HUES48 (cell line): ENCODE measurements at regions not wholly inside any gene's neighbourhood (a gene's known extent, or its start where the extent isn't known, plus 50 kb on each side); places are given as distances from the start of the nearest gene placed in this dataset.
A peak's percentile ranks its signal among the peaks of the same experiment; 100 is the strongest.

Experiments used
- H3K27ac ChIP-seq: one replicate; pipeline ENCODE4 v1.7.0; 2013; ENCODE audit warnings: low read depth, low read length, inconsistent platforms
- H3K27me3 ChIP-seq: 2 replicates; pipeline ENCODE4 v1.6.1; 2013; ENCODE audit warnings: mild to moderate bottlenecking, low read length; ENCODE audit not compliant: control insufficient read depth, insufficient read depth
- H3K36me3 ChIP-seq: 2 replicates; pipeline ENCODE4 v1.6.1; 2013; ENCODE audit warnings: low read length; ENCODE audit not compliant: control insufficient read depth, insufficient read depth
- H3K4me1 ChIP-seq: 2 replicates; pipeline ENCODE4 v1.6.1; 2013; ENCODE audit warnings: mild to moderate bottlenecking, low read length; ENCODE audit not compliant: control insufficient read depth, insufficient read depth
- H3K4me3 ChIP-seq: 2 replicates; pipeline ENCODE4 v1.5.1; 2013; ENCODE audit warnings: mild to moderate bottlenecking, low read depth, low read length
- H3K9ac ChIP-seq: 2 replicates; pipeline ENCODE4 v1.6.1; 2013; ENCODE audit warnings: mild to moderate bottlenecking, low read depth, low read length, moderate library complexity
- H3K9me3 ChIP-seq: 2 replicates; pipeline ENCODE4 v1.6.1; 2013; ENCODE audit warnings: low read length; ENCODE audit not compliant: control insufficient read depth, insufficient read depth

DNA sequence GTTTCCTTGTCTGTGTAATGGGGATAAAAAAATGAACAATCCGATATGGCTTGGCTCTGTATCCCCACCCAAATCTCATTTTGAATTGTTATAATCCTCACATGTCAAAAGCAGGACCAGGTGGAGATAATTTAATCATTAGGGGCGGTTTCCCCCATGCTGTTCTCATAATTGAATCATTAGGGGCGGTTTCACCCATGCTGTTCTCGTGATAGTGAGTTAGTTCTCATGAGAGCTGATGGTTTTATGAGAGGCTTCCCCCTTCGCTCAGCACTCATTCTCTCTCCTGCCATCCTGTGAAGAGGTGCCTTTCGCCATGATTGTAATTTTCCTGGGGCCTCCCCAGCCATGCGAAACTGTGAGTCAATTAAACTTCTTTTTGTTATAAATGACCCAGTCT lies 633.5 kb downstream of the RAPGEF2 start:
- H3K9ac ChIP-seq = no peak overlapping the region
- H3K36me3 ChIP-seq = no peaks in the 10 kb centered on the region
- H3K4me1 ChIP-seq = peaks cover 15% of the 10 kb centered on the region
- H3K4me3 ChIP-seq = no peak overlapping the region
- peak overlapping the region; percentile 4 for H3K27ac ChIP-seq
- H3K27me3 ChIP-seq = no peaks in the 10 kb centered on the region
- H3K9me3 ChIP-seq = no peaks in the 10 kb centered on the region

DNA sequence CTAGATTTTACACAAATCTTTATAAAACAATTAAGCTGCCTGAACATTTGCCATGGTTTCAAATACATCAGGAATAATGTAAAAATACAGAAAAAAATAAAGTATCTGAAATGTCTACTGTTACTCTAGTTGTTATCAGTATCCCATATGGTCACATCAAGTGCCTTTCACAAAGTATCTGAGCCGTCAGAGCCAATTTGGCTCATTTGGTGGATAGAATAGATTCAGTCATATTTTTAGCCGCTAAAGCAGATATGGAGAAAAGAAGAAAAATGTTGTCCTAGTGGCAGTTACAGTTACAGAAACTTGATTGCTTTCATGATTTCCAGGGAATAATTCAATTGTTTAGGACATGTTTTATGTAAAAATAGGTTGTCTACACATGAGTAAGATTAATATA lies 641.1 kb downstream of the RAPGEF2 start:
- H3K4me3 ChIP-seq = no peak overlapping the region
- H3K27me3 ChIP-seq = no peaks in the 10 kb centered on the region
- H3K9ac ChIP-seq = no peak overlapping the region
- H3K9me3 ChIP-seq = no peaks in the 10 kb centered on the region
- H3K36me3 ChIP-seq = no peaks in the 10 kb centered on the region
- no peaks in the 10 kb centered on the region for H3K4me1 ChIP-seq
- H3K27ac ChIP-seq = no peak overlapping the region

DNA sequence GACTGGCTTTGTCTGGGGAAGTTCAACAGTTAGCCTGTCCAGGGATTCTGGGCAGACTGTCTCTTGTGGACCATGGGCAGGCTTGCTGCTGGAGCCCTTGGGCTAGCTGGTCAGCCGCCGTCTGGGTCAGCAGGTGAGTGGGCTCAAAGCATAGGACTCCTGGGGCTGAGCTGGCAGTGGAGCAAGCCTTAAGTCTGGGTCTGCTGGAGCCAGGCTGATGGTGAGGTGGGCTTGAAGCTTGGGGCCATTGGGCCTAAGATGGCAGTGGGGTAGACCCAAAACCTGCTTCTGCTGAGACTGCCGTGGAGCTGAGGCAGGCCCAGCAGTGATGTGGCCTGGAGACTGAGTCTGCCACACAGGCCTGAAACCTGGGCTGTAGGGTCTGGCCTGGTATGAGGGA lies 645.1 kb downstream of the RAPGEF2 start:
- Histone ChIP-seq H3K9me3 (no peaks in the 10 kb centered on the region; the same call in 1 of the 2 replicates), H3K9ac (no peak overlapping the region), H3K4me3 (no peak overlapping the region), H3K27me3 (no peaks in the 10 kb centered on the region), H3K36me3 (no peaks in the 10 kb centered on the region), H3K4me1 (no peaks in the 10 kb centered on the region), H3K27ac (no peak overlapping the region)

DNA sequence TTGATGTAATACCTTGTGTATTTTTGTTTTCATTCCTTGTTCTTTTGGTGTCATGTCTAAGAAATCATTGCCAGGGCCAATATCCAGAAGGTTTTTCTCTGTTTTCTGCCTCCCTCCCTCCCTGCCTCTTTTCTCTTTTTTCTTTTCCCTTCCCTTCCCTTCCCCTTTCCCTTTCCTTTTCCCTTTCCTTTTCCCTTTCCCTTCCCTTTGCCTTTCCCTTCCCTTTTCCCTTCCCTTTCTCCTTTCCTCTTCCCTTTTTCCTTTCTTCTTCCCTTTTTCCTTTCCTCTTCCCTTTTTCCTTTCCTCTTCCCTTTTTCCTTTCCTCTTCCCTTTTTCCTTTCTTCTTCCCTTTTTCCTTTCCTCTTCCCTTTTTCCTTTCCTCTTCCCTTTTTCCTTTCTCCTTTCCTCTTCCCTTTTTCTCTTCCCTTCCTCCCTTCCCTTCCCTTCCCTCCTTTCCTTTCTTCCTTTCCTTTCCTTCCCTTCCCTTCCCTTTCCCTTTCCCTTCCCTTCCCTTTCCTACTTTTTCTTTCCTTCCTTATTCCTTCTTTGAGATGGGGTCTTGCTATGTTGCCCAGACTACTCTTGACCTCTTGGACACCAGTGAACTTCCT lies 646.1 kb downstream of the RAPGEF2 start:
- Histone ChIP-seq H3K4me3 (no peak overlapping the region), H3K36me3 (no peaks in the 10 kb centered on the region), H3K9ac (no peak overlapping the region), H3K4me1 (no peaks in the 10 kb centered on the region), H3K9me3 (peaks cover 2% of the 10 kb centered on the region), H3K27ac (no peak overlapping the region), H3K27me3 (no peaks in the 10 kb centered on the region)

DNA sequence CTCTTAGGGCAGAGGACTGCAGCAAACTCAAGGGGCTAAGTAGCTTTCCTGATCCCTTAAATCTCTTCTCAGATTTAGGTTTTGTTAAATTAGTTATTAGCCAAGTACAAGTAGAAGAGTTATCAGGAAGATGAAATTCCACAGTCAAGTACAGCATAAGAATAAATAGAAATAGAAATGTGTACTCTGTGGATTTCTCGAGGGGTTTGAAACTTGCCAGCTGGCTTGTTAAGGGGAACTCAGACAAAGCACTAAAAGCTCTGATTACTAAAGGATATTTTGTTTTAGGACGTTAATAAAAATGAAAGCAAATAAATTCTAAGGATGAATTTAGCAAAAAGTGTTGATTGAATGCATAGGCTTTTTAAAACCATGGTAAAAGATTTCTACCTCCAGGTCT lies 654.6 kb downstream of the RAPGEF2 start:
- no peak overlapping the region for H3K4me3 ChIP-seq

DNA sequence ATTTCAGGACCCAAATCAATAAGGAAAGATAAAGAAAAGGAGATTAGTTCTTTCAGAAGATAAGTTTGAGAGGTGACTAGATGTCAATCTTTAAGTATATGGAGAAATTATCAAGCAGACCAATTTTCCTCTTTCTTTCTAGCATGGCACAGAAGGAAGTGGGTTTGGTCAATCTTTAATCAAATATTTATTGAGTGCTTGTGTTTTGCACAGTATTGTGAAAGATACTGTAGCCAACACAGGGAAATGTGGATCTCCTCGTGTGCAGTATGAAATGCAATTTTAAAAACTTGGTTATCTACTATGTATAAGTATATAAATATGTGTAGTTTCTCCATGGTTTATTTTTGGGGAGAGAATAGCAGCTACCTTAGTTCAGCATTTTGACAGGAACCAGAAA lies 655.2 kb downstream of the RAPGEF2 start:
- no peaks in the 10 kb centered on the region for H3K27me3 ChIP-seq
- no peak overlapping the region for H3K4me3 ChIP-seq
- H3K36me3 ChIP-seq = no peaks in the 10 kb centered on the region

More for the DNA sequence above, 654.6 kb downstream of the RAPGEF2 start:
- H3K9me3 ChIP-seq = peaks cover 12% of the 10 kb centered on the region
- no peaks in the 10 kb centered on the region for H3K4me1 ChIP-seq
- no peaks in the 10 kb centered on the region for H3K36me3 ChIP-seq
- no peaks in the 10 kb centered on the region for H3K27me3 ChIP-seq
- H3K9ac ChIP-seq = no peak overlapping the region
- no peak overlapping the region for H3K27ac ChIP-seq

DNA sequence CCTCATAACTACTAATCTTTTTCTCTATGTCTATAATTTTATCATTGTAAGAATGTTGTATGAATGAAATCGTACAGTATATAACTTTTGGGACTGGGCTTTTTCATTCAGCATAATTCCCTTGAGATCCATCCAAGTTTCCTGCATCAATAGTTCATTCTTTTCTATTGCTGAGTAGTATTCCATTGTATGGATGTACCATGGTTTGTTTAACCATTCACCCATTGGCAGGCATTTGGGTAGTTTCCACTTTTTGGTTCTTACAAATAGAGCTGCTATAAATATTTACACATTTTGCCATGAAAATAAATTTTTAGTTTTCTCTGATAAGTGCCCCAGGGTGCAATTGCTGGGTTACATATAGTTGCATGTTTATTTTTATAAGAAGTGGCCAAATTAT lies 659.8 kb downstream of the RAPGEF2 start:
- Histone ChIP-seq H3K27me3 (no peaks in the 10 kb centered on the region), H3K4me3 (no peak overlapping the region), H3K36me3 (no peaks in the 10 kb centered on the region), H3K4me1 (0 out of 2 replicates have a peak, but pooled peaks cover 3% of the 10 kb centered on the region), H3K9ac (no peak overlapping the region), H3K27ac (no peak overlapping the region), H3K9me3 (no peaks in the 10 kb centered on the region; the same call in 1 of the 2 replicates)

More for the DNA sequence above, 655.2 kb downstream of the RAPGEF2 start:
- Histone ChIP-seq H3K9ac (no peak overlapping the region), H3K27ac (no peak overlapping the region), H3K4me1 (no peaks in the 10 kb centered on the region), H3K9me3 (peaks cover 12% of the 10 kb centered on the region)

DNA sequence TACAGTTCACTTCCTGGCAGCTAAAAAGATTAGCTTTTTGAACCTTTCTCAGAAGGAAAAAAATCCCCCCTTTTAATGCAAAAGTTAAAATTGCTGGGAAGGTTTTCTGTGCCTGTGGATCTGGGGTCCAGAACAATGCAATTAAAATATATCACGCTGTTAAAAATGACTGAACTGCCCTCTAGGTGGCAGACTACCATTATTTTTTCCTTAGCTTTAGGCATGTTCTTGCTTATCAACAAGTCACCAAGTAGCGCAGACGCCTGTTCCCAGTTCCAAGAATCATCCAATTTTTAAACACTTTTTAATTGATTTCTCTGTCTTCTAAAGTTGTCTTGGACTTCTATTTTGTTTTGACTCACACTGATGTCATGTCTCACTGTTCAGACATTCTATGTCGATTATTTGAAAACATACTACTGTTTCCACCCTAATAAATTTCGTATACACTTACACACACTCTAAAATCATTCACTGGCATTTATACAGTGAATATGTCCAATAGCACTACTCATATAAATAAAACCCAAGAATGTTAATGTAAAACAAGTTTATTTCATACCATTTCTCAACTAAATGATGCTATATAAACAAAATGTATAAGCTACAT lies 661.6 kb downstream of the RAPGEF2 start:
- no peak overlapping the region for H3K9ac ChIP-seq
- H3K27me3 ChIP-seq = no peaks in the 10 kb centered on the region
- no peak overlapping the region for H3K27ac ChIP-seq
- no peaks in the 10 kb centered on the region for H3K36me3 ChIP-seq
- no peak overlapping the region for H3K4me3 ChIP-seq
- H3K9me3 ChIP-seq = no peaks in the 10 kb centered on the region
- 0 out of 2 replicates have a peak, but pooled peaks cover 3% of the 10 kb centered on the region for H3K4me1 ChIP-seq

DNA sequence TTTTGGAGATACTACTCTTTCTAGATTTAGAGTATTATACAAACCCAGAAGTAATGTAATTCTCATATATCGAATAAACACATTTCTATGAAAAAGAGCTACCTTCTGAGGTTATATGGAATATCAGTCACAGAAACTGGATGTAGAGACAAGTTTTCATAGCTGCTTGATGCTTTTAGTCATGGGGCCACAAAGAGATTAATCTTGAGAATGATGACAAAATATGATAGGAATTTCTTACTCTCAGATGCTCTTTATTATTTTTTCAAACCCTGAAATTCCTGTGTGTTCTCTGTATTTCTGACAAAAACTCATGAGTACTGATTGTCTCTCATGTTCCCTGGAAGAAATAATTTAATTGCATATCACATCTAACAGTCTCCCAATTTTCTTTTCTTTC lies 662.5 kb downstream of the RAPGEF2 start:
- Histone ChIP-seq H3K4me1 (0 out of 2 replicates have a peak, but pooled peaks cover 3% of the 10 kb centered on the region), H3K9me3 (no peaks in the 10 kb centered on the region), H3K36me3 (no peaks in the 10 kb centered on the region), H3K4me3 (no peak overlapping the region), H3K9ac (no peak overlapping the region), H3K27me3 (no peaks in the 10 kb centered on the region), H3K27ac (no peak overlapping the region)

DNA sequence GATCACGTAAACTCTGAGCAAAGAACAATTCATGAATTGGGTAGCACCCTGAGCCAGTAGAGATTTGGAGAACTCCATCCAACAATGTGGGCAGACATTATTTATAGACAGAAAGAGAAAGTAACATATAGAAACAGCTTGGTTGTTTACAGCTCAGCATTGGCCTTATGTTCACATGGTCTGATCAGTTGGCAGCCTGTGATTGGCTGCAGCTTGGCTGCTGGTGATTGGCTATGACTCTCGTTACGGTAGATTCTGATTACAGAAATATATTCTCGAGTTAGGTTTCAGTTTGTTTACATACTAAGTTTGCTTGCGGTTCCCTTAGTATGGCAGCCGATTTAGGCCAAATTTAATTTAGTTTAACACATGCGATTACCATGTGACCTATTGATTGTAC lies 663.4 kb downstream of the RAPGEF2 start:
- no peak overlapping the region for H3K27ac ChIP-seq
- H3K9me3 ChIP-seq = no peaks in the 10 kb centered on the region
- H3K27me3 ChIP-seq = no peaks in the 10 kb centered on the region
- 0 out of 2 replicates have a peak, but pooled peaks cover 3% of the 10 kb centered on the region for H3K4me1 ChIP-seq
- H3K36me3 ChIP-seq = no peaks in the 10 kb centered on the region
- H3K9ac ChIP-seq = no peak overlapping the region
- H3K4me3 ChIP-seq = no peak overlapping the region

DNA sequence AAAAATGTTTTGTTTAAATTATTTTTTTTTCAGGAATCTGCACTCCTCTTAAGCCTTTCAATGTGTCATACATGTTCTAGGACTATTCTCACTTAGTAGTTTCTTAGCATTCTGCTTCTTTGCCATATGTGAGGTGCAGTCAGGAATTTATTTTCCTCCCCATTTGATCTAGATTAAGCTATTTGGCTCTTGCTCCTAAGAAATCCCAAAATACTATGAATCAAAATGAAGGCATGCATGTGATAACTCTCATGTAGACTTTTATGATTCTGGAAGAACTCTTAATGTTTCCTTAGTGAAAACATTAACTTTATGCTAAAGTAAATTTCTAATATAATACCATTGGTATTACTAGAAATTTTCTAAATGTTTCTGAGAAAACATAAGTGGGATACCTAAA lies 664.5 kb downstream of the RAPGEF2 start:
- Histone ChIP-seq H3K27me3 (no peaks in the 10 kb centered on the region), H3K9ac (no peak overlapping the region), H3K9me3 (no peaks in the 10 kb centered on the region)

More for the DNA sequence above, 664.5 kb downstream of the RAPGEF2 start:
- Histone ChIP-seq H3K36me3 (no peaks in the 10 kb centered on the region), H3K4me3 (no peak overlapping the region), H3K4me1 (0 out of 2 replicates have a peak, but pooled peaks cover 3% of the 10 kb centered on the region), H3K27ac (no peak overlapping the region)
